ENCODE measurements at regions not wholly inside any gene's neighbourhood (a gene's known extent, or its start where the extent isn't known, plus 50 kb on each side); places are given as distances from the start of the nearest gene placed in this dataset.

GRCh38 chr12:32030676-32031075, 71.5 kb downstream of the RESF1 start:
- TF ChIP-seq CTCF (IDR thresholded peaks at IDR 0.05), result no peak
- no peak for TF ChIP-seq POLR2AphosphoS5 (IDR thresholded peaks at IDR 0.05; ENCODE audit: low read depth, low read length)
